ENCODE measurements at regions not wholly inside any gene's neighbourhood (a gene's known extent, or its start where the extent isn't known, plus 50 kb on each side); places are given as distances from the start of the nearest gene placed in this dataset.

DNA sequence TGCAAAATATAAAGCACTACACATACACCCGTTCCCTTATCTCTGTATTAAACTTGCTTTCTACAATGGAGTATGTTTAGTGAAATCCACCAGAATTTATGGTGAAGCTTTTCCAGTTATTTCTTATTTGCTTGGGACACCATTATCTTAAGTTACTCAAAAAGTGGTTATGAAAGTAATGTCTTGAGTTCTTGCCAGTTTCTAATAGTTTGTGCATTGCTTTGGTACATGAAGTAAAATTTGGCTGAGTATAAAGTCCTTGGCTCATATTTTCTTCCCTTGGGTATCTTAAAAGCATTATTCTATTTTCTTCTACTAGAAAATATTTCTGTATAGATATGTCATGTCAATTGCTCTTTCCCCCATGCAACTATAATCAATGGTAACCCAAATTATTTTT is 85.2 kb downstream of the POLR1F start:
- POLR2A ChIA-PET (ENCODE audit: partially characterized antibody), result no interaction called here
- H3K4me1 Mint-ChIP-seq, result no peaks in the 10 kb centered on the region
- no peak overlapping the region for H3K4me3 Mint-ChIP-seq
- H3K36me3 ChIP-seq (ENCODE audit: insufficient read depth, low read length), result no peaks in the 10 kb centered on the region
- no peaks in the 10 kb centered on the region for H3K27me3 ChIP-seq (ENCODE audit: insufficient read depth, low read length)
- H3K9me3 ChIP-seq (ENCODE audit: control insufficient read depth in 1 of 2, low read length in 2 of 2), result no peaks in the 10 kb centered on the region
- CTCF ChIA-PET (ENCODE audit: partially characterized antibody), result no interaction called here
- no peak overlapping the region for H3K27ac Mint-ChIP-seq
- no peak overlapping the region for H3K27ac ChIP-seq (ENCODE audit: low read depth, low read length)
- intact Hi-C loops (cut with micrococcal nuclease), result no loop called here
- H3K27me3 Mint-ChIP-seq, result peaks cover 0 to 1% of the 10 kb centered on the region in 2 donors
- DNase-seq, result no peak
- no peaks in the 10 kb centered on the region for H3K36me3 Mint-ChIP-seq
- H3K4me1 ChIP-seq (ENCODE audit: insufficient read depth, low read length), result no peaks in the 10 kb centered on the region
- H3K9me3 Mint-ChIP-seq, result peaks cover 0 to 12% (median 4%) of the 10 kb centered on the region in 8 donors
- no peak overlapping the region for H3K4me3 ChIP-seq (ENCODE audit: low read length in 2 of 2)

DNA sequence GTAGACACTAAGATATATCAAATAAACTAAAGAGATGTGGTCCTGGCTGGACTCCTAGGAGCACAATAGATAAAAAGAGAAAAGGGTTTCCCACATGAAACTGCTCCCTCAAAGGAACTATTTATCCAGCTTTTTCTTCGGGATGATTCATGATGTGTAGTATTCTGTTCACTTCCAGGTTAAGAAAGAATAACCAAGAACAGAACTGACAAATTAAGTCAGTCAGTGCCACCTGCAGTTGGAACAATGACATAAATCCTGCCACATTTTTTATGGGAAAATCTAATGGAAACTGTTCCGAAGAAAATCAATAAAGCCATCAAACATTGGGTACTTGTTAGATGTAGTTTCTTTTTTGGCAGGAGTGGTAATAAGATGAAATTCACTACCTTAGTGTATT is 87.1 kb downstream of the POLR1F start:
- Mint-ChIP-seq H3K27ac (no peak overlapping the region), H3K9me3 (peaks cover 0 to 12% (median 5%) of the 10 kb centered on the region in 8 donors), H3K4me3 (no peak overlapping the region), H3K36me3 (no peaks in the 10 kb centered on the region), H3K4me1 (no peaks in the 10 kb centered on the region), H3K27me3 (peaks cover 0 to 1% of the 10 kb centered on the region in 2 donors)
- POLR2A ChIA-PET (ENCODE audit: partially characterized antibody), result no interaction called here
- Histone ChIP-seq H3K27me3 (ENCODE audit: insufficient read depth, low read length) (no peaks in the 10 kb centered on the region), H3K27ac (ENCODE audit: low read depth, low read length) (no peak overlapping the region), H3K9me3 (ENCODE audit: control insufficient read depth in 1 of 2, low read length in 2 of 2) (no peaks in the 10 kb centered on the region), H3K36me3 (ENCODE audit: insufficient read depth, low read length) (no peaks in the 10 kb centered on the region), H3K4me3 (ENCODE audit: low read length in 2 of 2) (no peak overlapping the region), H3K4me1 (ENCODE audit: insufficient read depth, low read length) (no peaks in the 10 kb centered on the region)
- CTCF ChIA-PET (ENCODE audit: partially characterized antibody), result no interaction called here
- intact Hi-C loops (cut with micrococcal nuclease), result no loop called here
- DNase-seq, result no peak

DNA sequence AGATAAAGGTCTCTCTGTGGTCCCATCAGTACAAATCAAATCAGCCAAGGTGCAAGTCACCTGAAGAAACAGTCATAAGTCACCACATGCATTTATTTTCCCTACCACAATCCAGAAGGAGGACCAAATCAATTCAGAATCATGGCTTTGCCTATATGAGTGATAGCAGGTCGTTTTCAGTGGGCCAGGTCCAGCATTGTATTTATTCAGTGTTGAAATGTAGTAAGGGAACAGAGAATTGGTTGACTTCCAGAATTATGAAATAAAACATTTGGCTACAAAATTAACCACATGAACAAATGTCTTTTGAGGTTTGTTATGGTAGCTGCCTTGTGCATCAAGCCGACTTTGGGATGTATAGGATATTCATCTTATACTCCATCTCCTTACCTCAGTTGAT is 88.4 kb downstream of the POLR1F start:
- Mint-ChIP-seq H3K9me3 (peaks cover 0 to 8% (median 3%) of the 10 kb centered on the region in 8 donors), H3K4me3 (no peak overlapping the region), H3K27me3 (peaks cover 0 to 1% of the 10 kb centered on the region in 2 donors), H3K27ac (no peak overlapping the region), H3K4me1 (no peaks in the 10 kb centered on the region), H3K36me3 (no peaks in the 10 kb centered on the region)
- Histone ChIP-seq H3K36me3 (ENCODE audit: insufficient read depth, low read length) (no peaks in the 10 kb centered on the region), H3K9me3 (ENCODE audit: control insufficient read depth in 1 of 2, low read length in 2 of 2) (no peaks in the 10 kb centered on the region), H3K27ac (ENCODE audit: low read depth, low read length) (no peak overlapping the region), H3K27me3 (ENCODE audit: insufficient read depth, low read length) (no peaks in the 10 kb centered on the region), H3K4me1 (ENCODE audit: insufficient read depth, low read length) (no peaks in the 10 kb centered on the region), H3K4me3 (ENCODE audit: low read length in 2 of 2) (no peak overlapping the region)
- ChIA-PET POLR2A (ENCODE audit: partially characterized antibody) (no interaction called here), CTCF (ENCODE audit: partially characterized antibody) (no interaction called here)
- intact Hi-C loops (cut with micrococcal nuclease), result no loop called here
- no peak for DNase-seq

DNA sequence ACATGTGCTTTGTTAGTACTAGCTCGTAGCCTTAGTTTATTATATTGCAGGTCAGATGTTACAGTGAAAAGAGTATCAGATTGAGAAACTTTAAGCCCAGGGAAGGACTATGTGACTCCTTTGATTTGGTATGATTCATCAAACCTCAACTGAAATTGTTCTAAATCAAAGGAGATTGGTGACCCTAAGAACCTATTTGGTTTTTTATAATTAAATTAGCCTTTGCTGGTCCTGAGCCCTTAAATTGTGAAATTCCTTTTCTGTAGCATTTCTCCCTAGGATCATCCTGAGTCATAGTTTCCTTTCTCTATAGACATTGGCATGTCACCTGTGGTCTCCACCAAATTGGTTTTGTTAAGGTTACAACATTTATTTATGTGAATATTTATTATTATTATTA is 89.7 kb downstream of the POLR1F start:
- Histone ChIP-seq H3K27ac (ENCODE audit: low read depth, low read length) (no peak overlapping the region), H3K36me3 (ENCODE audit: insufficient read depth, low read length) (no peaks in the 10 kb centered on the region), H3K27me3 (ENCODE audit: insufficient read depth, low read length) (no peaks in the 10 kb centered on the region), H3K4me1 (ENCODE audit: insufficient read depth, low read length) (no peaks in the 10 kb centered on the region), H3K4me3 (ENCODE audit: low read length in 2 of 2) (no peak overlapping the region), H3K9me3 (ENCODE audit: control insufficient read depth in 1 of 2, low read length in 2 of 2) (no peaks in the 10 kb centered on the region)
- CTCF ChIA-PET (ENCODE audit: partially characterized antibody), result no interaction called here
- Mint-ChIP-seq H3K27ac (no peak overlapping the region), H3K9me3 (peaks cover 0 to 4% (median 3%) of the 10 kb centered on the region in 8 donors), H3K36me3 (no peaks in the 10 kb centered on the region), H3K4me1 (no peaks in the 10 kb centered on the region), H3K27me3 (peaks cover 0 to 1% of the 10 kb centered on the region in 2 donors), H3K4me3 (no peak overlapping the region)
- POLR2A ChIA-PET (ENCODE audit: partially characterized antibody), result no interaction called here
- intact Hi-C loops (cut with micrococcal nuclease), result no loop called here
- no peak for DNase-seq

DNA sequence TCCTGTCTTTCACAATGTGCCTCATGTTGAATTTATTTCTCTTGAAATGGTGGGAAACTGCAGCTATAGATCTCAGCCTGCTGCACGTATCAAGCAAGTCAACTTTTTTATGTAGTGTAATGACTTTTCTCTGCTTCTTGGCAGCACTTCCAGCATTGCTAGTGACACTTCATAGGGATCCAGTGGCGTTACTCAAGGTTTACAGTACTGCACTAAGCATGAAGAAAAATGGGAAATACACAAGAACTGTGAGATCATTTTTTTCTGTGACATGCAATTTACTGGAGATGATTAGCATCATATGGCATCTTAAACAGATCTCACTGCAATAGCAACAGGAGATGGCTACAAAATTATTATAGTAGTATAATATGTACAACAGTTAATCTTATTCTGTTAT is 90.9 kb downstream of the POLR1F start:
- DNase-seq, result no peak
- no peaks in the 10 kb centered on the region for H3K36me3 ChIP-seq (ENCODE audit: insufficient read depth, low read length)
- Mint-ChIP-seq H3K36me3 (no peaks in the 10 kb centered on the region), H3K4me3 (no peak overlapping the region), H3K4me1 (no peaks in the 10 kb centered on the region), H3K9me3 (peaks cover 0 to 5% (median 0%) of the 10 kb centered on the region in 8 donors), H3K27ac (no peak overlapping the region), H3K27me3 (no peaks in the 10 kb centered on the region)
- ChIA-PET CTCF (ENCODE audit: partially characterized antibody) (no interaction called here), POLR2A (ENCODE audit: partially characterized antibody) (interaction anchor here (0.6 kb wide), 1 partner anchor 60 kb away, joined by 3 read pairs; no protein-coding TSS in a partner anchor)
- no peaks in the 10 kb centered on the region for H3K4me1 ChIP-seq (ENCODE audit: insufficient read depth, low read length)
- no peaks in the 10 kb centered on the region for H3K27me3 ChIP-seq (ENCODE audit: insufficient read depth, low read length)
- H3K4me3 ChIP-seq (ENCODE audit: low read length in 2 of 2), result no peak overlapping the region
- no peaks in the 10 kb centered on the region for H3K9me3 ChIP-seq (ENCODE audit: control insufficient read depth in 1 of 2, low read length in 2 of 2)
- no peak overlapping the region for H3K27ac ChIP-seq (ENCODE audit: low read depth, low read length)
- intact Hi-C loops (cut with micrococcal nuclease), result no loop called here

DNA sequence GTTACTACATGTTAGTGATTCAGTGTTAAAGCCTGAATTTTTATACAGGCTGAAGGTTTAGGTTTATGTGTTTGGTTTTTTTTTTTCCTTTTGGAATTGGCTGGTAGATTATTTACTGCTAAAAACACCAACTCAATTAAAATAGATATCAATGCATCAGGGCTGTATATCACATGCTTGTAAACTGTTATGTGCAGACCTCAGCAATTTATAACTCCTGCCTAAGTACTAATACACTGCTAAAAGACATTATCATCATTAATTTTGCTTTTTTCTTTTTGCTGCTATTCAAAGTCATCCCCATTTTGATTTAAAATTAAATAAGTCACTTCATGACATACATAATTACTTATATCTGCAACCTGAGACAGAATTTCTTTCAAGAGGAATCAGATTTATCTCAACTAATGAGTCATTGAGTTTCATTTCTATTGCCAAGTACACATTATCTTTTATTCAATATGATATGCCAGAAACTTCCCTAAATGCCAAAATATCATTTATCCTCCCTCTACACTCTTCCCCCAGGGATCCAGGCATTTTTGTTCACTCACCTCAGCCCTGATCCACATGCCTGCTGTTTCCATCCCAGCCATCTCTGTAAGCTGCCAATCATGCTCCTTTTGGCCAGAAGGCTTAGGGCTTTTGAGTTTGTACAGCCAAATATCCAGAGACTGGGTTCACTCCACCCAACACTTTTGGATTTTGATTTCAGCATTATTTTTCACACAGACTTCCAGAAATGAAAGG is 98.5 kb downstream of the POLR1F start:
- Histone ChIP-seq H3K9me3 (ENCODE audit: control insufficient read depth in 1 of 2, low read length in 2 of 2) (no peaks in the 10 kb centered on the region), H3K27ac (ENCODE audit: low read depth, low read length) (no peak overlapping the region), H3K36me3 (ENCODE audit: insufficient read depth, low read length) (no peaks in the 10 kb centered on the region), H3K4me3 (ENCODE audit: low read length in 2 of 2) (no peak overlapping the region), H3K4me1 (ENCODE audit: insufficient read depth, low read length) (no peaks in the 10 kb centered on the region), H3K27me3 (ENCODE audit: insufficient read depth, low read length) (no peaks in the 10 kb centered on the region)
- ChIA-PET CTCF (ENCODE audit: partially characterized antibody) (no interaction called here), POLR2A (ENCODE audit: partially characterized antibody) (no interaction called here)
- no peak for DNase-seq
- H3K27me3 Mint-ChIP-seq, result no peaks in the 10 kb centered on the region
- no peak overlapping the region for H3K4me3 Mint-ChIP-seq
- intact Hi-C loops (cut with micrococcal nuclease), result no loop called here
- peaks cover 0 to 6% (median 2%) of the 10 kb centered on the region in 8 donors for H3K9me3 Mint-ChIP-seq
- no peaks in the 10 kb centered on the region for H3K4me1 Mint-ChIP-seq
- H3K27ac Mint-ChIP-seq, result no peak overlapping the region
- no peaks in the 10 kb centered on the region for H3K36me3 Mint-ChIP-seq

DNA sequence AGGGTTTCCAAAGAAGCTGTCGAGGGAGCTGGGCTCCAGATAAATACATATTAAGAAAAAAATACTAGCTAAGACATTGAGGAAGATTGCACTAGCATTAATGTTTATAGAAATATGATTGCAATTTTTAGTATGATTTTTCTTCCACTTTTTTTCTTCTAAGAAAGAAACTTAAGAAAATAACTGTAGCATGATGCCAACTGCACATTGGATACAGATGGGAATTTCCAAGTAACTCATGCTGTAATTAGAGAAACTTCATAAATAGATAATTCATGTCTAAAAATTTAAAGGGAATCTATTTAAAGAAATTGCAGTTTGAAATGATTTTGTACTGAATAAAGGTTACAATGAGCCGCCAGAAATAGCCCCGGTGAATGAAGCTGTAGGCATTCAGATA is 119.4 kb downstream of the POLR1F start:
- Mint-ChIP-seq H3K4me3 (no peak overlapping the region), H3K27ac (no peak overlapping the region), H3K4me1 (no peaks in the 10 kb centered on the region), H3K36me3 (no peaks in the 10 kb centered on the region), H3K9me3 (peaks cover 0 to 5% (median 2%) of the 10 kb centered on the region in 8 donors), H3K27me3 (no peaks in the 10 kb centered on the region)
- Histone ChIP-seq H3K27me3 (ENCODE audit: insufficient read depth, low read length) (no peaks in the 10 kb centered on the region), H3K4me1 (ENCODE audit: insufficient read depth, low read length) (no peaks in the 10 kb centered on the region), H3K4me3 (ENCODE audit: low read length in 2 of 2) (no peak overlapping the region), H3K27ac (ENCODE audit: low read depth, low read length) (no peak overlapping the region), H3K36me3 (ENCODE audit: insufficient read depth, low read length) (no peaks in the 10 kb centered on the region), H3K9me3 (ENCODE audit: control insufficient read depth in 1 of 2, low read length in 2 of 2) (peaks cover 0 to 4% of the 10 kb centered on the region in 2 donors)
- intact Hi-C loops (cut with micrococcal nuclease), result no loop called here
- no peak for DNase-seq
- POLR2A ChIA-PET (ENCODE audit: partially characterized antibody), result no interaction called here
- CTCF ChIA-PET (ENCODE audit: partially characterized antibody), result no interaction called here

DNA sequence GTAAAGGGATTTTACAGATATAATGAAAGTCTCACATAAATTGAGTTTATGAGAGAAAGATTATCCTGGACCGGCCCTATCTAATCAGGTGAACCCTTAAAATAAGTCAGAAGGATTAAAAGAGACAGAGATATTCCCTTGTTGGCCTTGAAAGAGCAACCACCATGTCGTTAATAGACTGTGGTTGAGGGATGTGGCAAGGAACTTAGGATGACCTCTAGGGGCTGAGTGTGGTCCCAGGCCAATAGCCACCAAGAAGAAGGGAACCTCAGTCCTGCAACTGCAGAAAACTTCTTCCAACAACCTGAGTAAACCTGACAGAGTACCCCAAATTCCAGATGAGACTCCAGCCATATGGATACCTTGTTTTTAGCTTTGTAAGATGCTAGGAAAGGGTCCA is 121.5 kb downstream of the POLR1F start:
- CTCF ChIA-PET (ENCODE audit: partially characterized antibody), result no interaction called here
- intact Hi-C loops (cut with micrococcal nuclease), result no loop called here

More for the DNA sequence above, 121.5 kb downstream of the POLR1F start:
- no peak overlapping the region for H3K4me3 ChIP-seq (ENCODE audit: low read length in 2 of 2)
- no peaks in the 10 kb centered on the region for H3K36me3 Mint-ChIP-seq
- no peaks in the 10 kb centered on the region for H3K9me3 ChIP-seq (ENCODE audit: control insufficient read depth in 1 of 2, low read length in 2 of 2)
- H3K27me3 Mint-ChIP-seq, result no peaks in the 10 kb centered on the region
- H3K4me3 Mint-ChIP-seq, result no peak overlapping the region
- H3K27ac Mint-ChIP-seq, result no peak overlapping the region
- no peaks in the 10 kb centered on the region for H3K36me3 ChIP-seq (ENCODE audit: insufficient read depth, low read length)
- no peak overlapping the region for H3K27ac ChIP-seq (ENCODE audit: low read depth, low read length)
- no peaks in the 10 kb centered on the region for H3K4me1 Mint-ChIP-seq
- H3K27me3 ChIP-seq (ENCODE audit: insufficient read depth, low read length), result no peaks in the 10 kb centered on the region
- peaks cover 0 to 5% (median 0%) of the 10 kb centered on the region in 8 donors for H3K9me3 Mint-ChIP-seq
- DNase-seq, result no peak
- POLR2A ChIA-PET (ENCODE audit: partially characterized antibody), result no interaction called here
- no peaks in the 10 kb centered on the region for H3K4me1 ChIP-seq (ENCODE audit: insufficient read depth, low read length)
